ENCODE measurements at regions not wholly inside any gene's neighbourhood (a gene's known extent, or its start where the extent isn't known, plus 50 kb on each side); places are given as distances from the start of the nearest gene placed in this dataset.

- no peak for TF ChIP-seq EZH2 (IDR thresholded peaks at IDR 0.05; ENCODE audit: low read length, missing control alignments)
- no peak for TF ChIP-seq CTCF (conservative IDR thresholded peaks at IDR 0.05 in 1 of 2, IDR thresholded peaks at IDR 0.05 in 1 of 2; ENCODE audit: low read depth in 1 of 2, low read length in 2 of 2)
Measured at GRCh38 chr6:14231501-14232280, 114.1 kb downstream of the CD83 start.
